ENCODE measurements at regions not wholly inside any gene's neighbourhood (a gene's known extent, or its start where the extent isn't known, plus 50 kb on each side); places are given as distances from the start of the nearest gene placed in this dataset.

GRCh38 chr4:135239964-135240363 is 1038.4 kb upstream of the PABPC4L start:
- TF ChIP-seq CTCF (IDR thresholded peaks at IDR 0.05; ENCODE audit: extremely low read depth, missing control alignments), result no peak

GRCh38 chr4:135238940-135239339 is 1037.4 kb upstream of the PABPC4L start:
- no peak for DNase-seq (ENCODE audit: low spot score)
- no peak for TF ChIP-seq CTCF (IDR thresholded peaks at IDR 0.05; ENCODE audit: extremely low read depth, missing control alignments)

More at GRCh38 chr4:135239964-135240363, 1038.4 kb upstream of the PABPC4L start:
- no peak for DNase-seq (ENCODE audit: low spot score)

DNA sequence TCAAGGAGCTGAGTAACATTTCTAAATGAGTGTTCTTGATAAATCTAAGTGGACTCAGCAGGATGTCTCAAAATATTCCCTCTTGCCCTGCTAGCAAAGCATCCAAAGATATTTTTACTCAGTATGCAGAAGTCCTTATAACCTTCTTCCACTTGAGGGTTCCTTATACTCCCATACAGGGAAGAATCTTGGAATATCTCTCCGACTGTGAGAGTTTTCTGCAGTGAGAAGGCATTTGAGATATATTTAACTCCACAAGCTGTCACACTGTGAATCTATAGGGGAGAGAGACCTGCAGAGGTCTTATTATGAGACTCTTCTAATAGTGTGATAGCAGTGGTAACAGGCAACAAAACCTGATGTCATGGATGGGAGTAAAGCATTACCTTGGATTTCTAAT is 1034.5 kb upstream of the PABPC4L start:
- TF ChIP-seq CTCF (IDR thresholded peaks at IDR 0.05; ENCODE audit: extremely low read depth, missing control alignments), result no peak

GRCh38 chr4:135227842-135228241 is 1026.3 kb upstream of the PABPC4L start:
- DNase-seq (ENCODE audit: low spot score), result no peak
- TF ChIP-seq CTCF (IDR thresholded peaks at IDR 0.05; ENCODE audit: extremely low read depth, missing control alignments), result no peak

More for the DNA sequence above, 1034.5 kb upstream of the PABPC4L start:
- DNase-seq (ENCODE audit: low spot score), result no peak

GRCh38 chr4:135225551-135225950 is 1024.0 kb upstream of the PABPC4L start:
- no peak for TF ChIP-seq CTCF (IDR thresholded peaks at IDR 0.05; ENCODE audit: extremely low read depth, missing control alignments)
- no peak for DNase-seq (ENCODE audit: low spot score)

GRCh38 chr4:135210341-135210740 is 1008.8 kb upstream of the PABPC4L start:
- DNase-seq (ENCODE audit: low spot score), result no peak
- TF ChIP-seq CTCF (IDR thresholded peaks at IDR 0.05; ENCODE audit: extremely low read depth, missing control alignments), result no peak

GRCh38 chr4:135207531-135207930 is 1005.9 kb upstream of the PABPC4L start:
- TF ChIP-seq CTCF (IDR thresholded peaks at IDR 0.05; ENCODE audit: extremely low read depth, missing control alignments), result no peak
- no peak for DNase-seq (ENCODE audit: low spot score)
